ENCODE measurements at regions not wholly inside any gene's neighbourhood (a gene's known extent, or its start where the extent isn't known, plus 50 kb on each side); places are given as distances from the start of the nearest gene placed in this dataset.

DNA sequence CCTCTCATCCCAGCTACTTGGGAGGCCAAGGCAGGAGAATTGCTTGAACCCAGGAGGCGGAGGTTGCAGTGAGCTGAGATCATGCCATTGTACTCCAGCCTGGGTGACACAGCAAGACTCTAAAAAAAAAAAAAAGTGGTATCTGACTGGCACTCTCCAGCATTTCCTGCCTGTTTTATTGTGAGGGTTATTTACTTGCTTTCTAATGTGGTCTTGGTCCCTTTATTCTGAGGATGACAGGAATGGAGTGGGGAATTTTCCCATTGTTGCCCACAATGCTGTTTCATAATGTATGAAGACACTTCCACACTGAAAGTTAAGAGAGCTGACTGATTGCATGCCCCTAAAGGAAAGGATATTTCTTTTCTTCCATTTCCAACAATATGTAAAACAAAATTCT lies 286.5 kb upstream of the MTNR1B start:
- Histone ChIP-seq H3K4me2 (ENCODE audit: insufficient read depth, low read length) (no peak overlapping the region), H3K9ac (ENCODE audit: insufficient read depth in 1 of 2, low read depth in 2 of 2, low read length in 2 of 2) (no peak overlapping the region), H3K4me3 (no peak overlapping the region), H4K20me1 (replicated peaks; ENCODE audit: control insufficient read depth, insufficient read depth, low read length) (no peaks in the 10 kb centered on the region), H3K4me1 (replicated peaks in 1 of 2; ENCODE audit: control insufficient read depth in 2 of 2, insufficient read depth in 2 of 2, low read length in 2 of 2) (no peaks in the 10 kb centered on the region), H3K9me1 (ENCODE audit: control insufficient read depth, insufficient read depth, low read length) (no peaks in the 10 kb centered on the region), H3K9me3 (replicated peaks; ENCODE audit: control insufficient read depth, insufficient read depth, low read depth, low read length) (no peaks in the 10 kb centered on the region), H3K79me2 (ENCODE audit: control insufficient read depth, insufficient read depth, low read length) (no peaks in the 10 kb centered on the region), H2AFZ (ENCODE audit: low read depth, low read length) (no peak overlapping the region), H3K27me3 (ENCODE audit: control insufficient read depth in 2 of 2, insufficient read depth in 2 of 2, low read length in 2 of 2) (no peaks in the 10 kb centered on the region), H3K27ac (ENCODE audit: extremely low read depth, low read depth, low read length) (no peak overlapping the region), H3K36me3 (ENCODE audit: control insufficient read depth, insufficient read depth, low read length) (no peaks in the 10 kb centered on the region)
- no peak for ATAC-seq
- intact Hi-C loops (cut with micrococcal nuclease): no loop called here
- no peak for DNase-seq (ENCODE audit: extremely low read depth in 1 of 4, low spot score in 3 of 4)
- TF ChIP-seq NEUROD1 (IDR thresholded peaks at IDR 0.05; ENCODE audit: borderline replicate concordance, low read depth, low read length, partially characterized antibody) (no peak), BACH1 (tag; IDR thresholded peaks at IDR 0.05) (no peak), PHF20 (IDR thresholded peaks at IDR 0.05; ENCODE audit: partially characterized antibody) (no peak), NFE2 (IDR thresholded peaks at IDR 0.05; ENCODE audit: low read depth) (no peak), ZNF140 (CRISPR knock-in tag; IDR thresholded peaks at IDR 0.05) (no peak), MTA1 (IDR thresholded peaks at IDR 0.05; ENCODE audit: borderline replicate concordance) (no peak)
- TF ChIP-seq, protein P1, sequence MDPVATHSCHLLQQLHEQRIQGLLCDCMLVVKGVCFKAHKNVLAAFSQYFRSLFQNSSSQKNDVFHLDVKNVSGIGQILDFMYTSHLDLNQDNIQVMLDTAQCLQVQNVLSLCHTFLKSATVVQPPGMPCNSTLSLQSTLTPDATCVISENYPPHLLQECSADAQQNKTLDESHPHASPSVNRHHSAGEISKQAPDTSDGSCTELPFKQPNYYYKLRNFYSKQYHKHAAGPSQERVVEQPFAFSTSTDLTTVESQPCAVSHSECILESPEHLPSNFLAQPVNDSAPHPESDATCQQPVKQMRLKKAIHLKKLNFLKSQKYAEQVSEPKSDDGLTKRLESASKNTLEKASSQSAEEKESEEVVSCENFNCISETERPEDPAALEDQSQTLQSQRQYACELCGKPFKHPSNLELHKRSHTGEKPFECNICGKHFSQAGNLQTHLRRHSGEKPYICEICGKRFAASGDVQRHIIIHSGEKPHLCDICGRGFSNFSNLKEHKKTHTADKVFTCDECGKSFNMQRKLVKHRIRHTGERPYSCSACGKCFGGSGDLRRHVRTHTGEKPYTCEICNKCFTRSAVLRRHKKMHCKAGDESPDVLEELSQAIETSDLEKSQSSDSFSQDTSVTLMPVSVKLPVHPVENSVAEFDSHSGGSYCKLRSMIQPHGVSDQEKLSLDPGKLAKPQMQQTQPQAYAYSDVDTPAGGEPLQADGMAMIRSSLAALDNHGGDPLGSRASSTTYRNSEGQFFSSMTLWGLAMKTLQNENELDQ (CRISPR knock-in tag; IDR thresholded peaks at IDR 0.05; ENCODE audit: borderline replicate concordance): no peak
- TF ChIP-seq, protein P2, sequence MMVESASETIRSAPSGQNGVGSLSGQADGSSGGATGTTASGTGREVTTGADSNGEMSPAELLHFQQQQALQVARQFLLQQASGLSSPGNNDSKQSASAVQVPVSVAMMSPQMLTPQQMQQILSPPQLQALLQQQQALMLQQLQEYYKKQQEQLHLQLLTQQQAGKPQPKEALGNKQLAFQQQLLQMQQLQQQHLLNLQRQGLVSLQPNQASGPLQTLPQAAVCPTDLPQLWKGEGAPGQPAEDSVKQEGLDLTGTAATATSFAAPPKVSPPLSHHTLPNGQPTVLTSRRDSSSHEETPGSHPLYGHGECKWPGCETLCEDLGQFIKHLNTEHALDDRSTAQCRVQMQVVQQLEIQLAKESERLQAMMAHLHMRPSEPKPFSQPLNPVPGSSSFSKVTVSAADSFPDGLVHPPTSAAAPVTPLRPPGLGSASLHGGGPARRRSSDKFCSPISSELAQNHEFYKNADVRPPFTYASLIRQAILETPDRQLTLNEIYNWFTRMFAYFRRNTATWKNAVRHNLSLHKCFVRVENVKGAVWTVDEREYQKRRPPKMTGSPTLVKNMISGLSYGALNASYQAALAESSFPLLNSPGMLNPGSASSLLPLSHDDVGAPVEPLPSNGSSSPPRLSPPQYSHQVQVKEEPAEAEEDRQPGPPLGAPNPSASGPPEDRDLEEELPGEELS (CRISPR knock-in tag; IDR thresholded peaks at IDR 0.05; ENCODE audit: borderline replicate concordance): no peak
- TF ChIP-seq, protein P3, sequence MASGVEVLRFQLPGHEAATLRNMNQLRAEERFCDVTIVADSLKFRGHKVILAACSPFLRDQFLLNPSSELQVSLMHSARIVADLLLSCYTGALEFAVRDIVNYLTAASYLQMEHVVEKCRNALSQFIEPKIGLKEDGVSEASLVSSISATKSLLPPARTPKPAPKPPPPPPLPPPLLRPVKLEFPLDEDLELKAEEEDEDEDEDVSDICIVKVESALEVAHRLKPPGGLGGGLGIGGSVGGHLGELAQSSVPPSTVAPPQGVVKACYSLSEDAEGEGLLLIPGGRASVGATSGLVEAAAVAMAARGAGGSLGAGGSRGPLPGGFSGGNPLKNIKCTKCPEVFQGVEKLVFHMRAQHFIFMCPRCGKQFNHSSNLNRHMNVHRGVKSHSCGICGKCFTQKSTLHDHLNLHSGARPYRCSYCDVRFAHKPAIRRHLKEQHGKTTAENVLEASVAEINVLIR (CRISPR knock-in tag; IDR thresholded peaks at IDR 0.05): no peak
- in situ Hi-C loops (cut with MboI): no loop called here
- FAIRE-seq: no peak
- ChIA-PET POLR2A (no interaction called here), CTCF (ENCODE audit: low intra/inter-chr PET ratio) (no interaction called here)
- no TSS peak for BruUV-seq (replicated peaks)
- WGBS (ENCODE audit: insufficient coverage, low coverage, missing lambda C conversion rate): 0% methylated on average over 1 of the region's 1 CpG

Data from K562 (cell line).